ENCODE measurements at regions not wholly inside any gene's neighbourhood (a gene's known extent, or its start where the extent isn't known, plus 50 kb on each side); places are given as distances from the start of the nearest gene placed in this dataset.
A peak's percentile ranks its signal among the peaks of the same experiment; 100 is the strongest.

- Histone ChIP-seq H3K9ac (ENCODE audit: low read length) (no peak overlapping the region), H3K4me3 (ENCODE audit: low read length) (no peak overlapping the region), H3K4me1 (ENCODE audit: control insufficient read depth, insufficient read depth, low read length) (peaks cover 17% of the 10 kb centered on the region), H3K27me3 (replicated peaks; ENCODE audit: control insufficient read depth, insufficient read depth, low read length) (no peaks in the 10 kb centered on the region), H3K36me3 (ENCODE audit: control insufficient read depth, insufficient read depth, low read length, severe bottlenecking) (no peaks in the 10 kb centered on the region), H3K9me3 (ENCODE audit: control insufficient read depth, low read length) (no peaks in the 10 kb centered on the region)
- DNase-seq (ENCODE audit: low read depth), result no peak
These were observed 158.1 kb downstream of the COPRS start for GRCh38 chr17:31700973-31701372.

- H3K4me3 ChIP-seq (ENCODE audit: low read length), result no peak overlapping the region
These were observed 159.2 kb downstream of the COPRS start for GRCh38 chr17:31699886-31700285.

DNA sequence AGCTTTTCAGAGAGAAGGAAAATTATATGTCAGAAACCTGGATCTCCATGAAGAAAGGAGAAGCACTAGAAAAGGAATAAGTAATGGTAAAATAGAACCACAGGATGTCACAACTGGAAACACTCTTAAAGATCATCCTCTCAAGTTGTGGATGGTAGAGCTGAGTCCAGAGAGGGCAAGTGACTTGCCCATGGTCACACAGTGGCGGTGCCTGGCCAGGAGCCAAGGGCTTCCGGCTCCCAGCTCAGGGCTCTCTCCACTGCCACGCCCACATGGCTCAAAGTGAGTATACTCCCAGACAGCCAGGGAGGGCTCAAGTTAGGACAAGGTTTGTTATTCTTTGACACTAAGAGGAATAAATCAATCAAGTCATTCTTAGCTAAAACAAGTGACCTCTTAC is 159.8 kb downstream of the COPRS start:
- Histone ChIP-seq H3K36me3 (ENCODE audit: control insufficient read depth, insufficient read depth, low read length, severe bottlenecking) (no peaks in the 10 kb centered on the region), H3K4me3 (ENCODE audit: low read length) (no peak overlapping the region), H3K27me3 (replicated peaks; ENCODE audit: control insufficient read depth, insufficient read depth, low read length) (no peaks in the 10 kb centered on the region), H3K4me1 (ENCODE audit: control insufficient read depth, insufficient read depth, low read length) (peaks cover 34% of the 10 kb centered on the region), H3K9me3 (ENCODE audit: control insufficient read depth, low read length) (no peaks in the 10 kb centered on the region), H3K9ac (ENCODE audit: low read length) (no peak overlapping the region)
- no peak for DNase-seq (ENCODE audit: low read depth)

More at GRCh38 chr17:31699886-31700285, 159.2 kb downstream of the COPRS start:
- H3K36me3 ChIP-seq (ENCODE audit: control insufficient read depth, insufficient read depth, low read length, severe bottlenecking), result no peaks in the 10 kb centered on the region
- no peaks in the 10 kb centered on the region for H3K9me3 ChIP-seq (ENCODE audit: control insufficient read depth, low read length)
- no peaks in the 10 kb centered on the region for H3K27me3 ChIP-seq (replicated peaks; ENCODE audit: control insufficient read depth, insufficient read depth, low read length)
- no peak overlapping the region for H3K9ac ChIP-seq (ENCODE audit: low read length)
- H3K4me1 ChIP-seq (ENCODE audit: control insufficient read depth, insufficient read depth, low read length), result peaks cover 28% of the 10 kb centered on the region
- no peak for DNase-seq (ENCODE audit: low read depth)

GRCh38 chr17:31698751-31699150 is 160.3 kb downstream of the COPRS start:
- Histone ChIP-seq H3K9me3 (ENCODE audit: control insufficient read depth, low read length) (no peaks in the 10 kb centered on the region), H3K4me3 (ENCODE audit: low read length) (no peak overlapping the region), H3K4me1 (ENCODE audit: control insufficient read depth, insufficient read depth, low read length) (peaks cover 39% of the 10 kb centered on the region), H3K9ac (ENCODE audit: low read length) (no peak overlapping the region), H3K36me3 (ENCODE audit: control insufficient read depth, insufficient read depth, low read length, severe bottlenecking) (no peaks in the 10 kb centered on the region), H3K27me3 (replicated peaks; ENCODE audit: control insufficient read depth, insufficient read depth, low read length) (no peaks in the 10 kb centered on the region)
- no peak for DNase-seq (ENCODE audit: low read depth)

GRCh38 chr17:31697838-31698237 is 161.2 kb downstream of the COPRS start:
- DNase-seq (ENCODE audit: low read depth), result no peak
- Histone ChIP-seq H3K9ac (ENCODE audit: low read length) (no peak overlapping the region), H3K4me1 (ENCODE audit: control insufficient read depth, insufficient read depth, low read length) (peaks cover 49% of the 10 kb centered on the region), H3K36me3 (ENCODE audit: control insufficient read depth, insufficient read depth, low read length, severe bottlenecking) (no peaks in the 10 kb centered on the region), H3K9me3 (ENCODE audit: control insufficient read depth, low read length) (no peaks in the 10 kb centered on the region), H3K4me3 (ENCODE audit: low read length) (no peak overlapping the region), H3K27me3 (replicated peaks; ENCODE audit: control insufficient read depth, insufficient read depth, low read length) (no peaks in the 10 kb centered on the region)

- DNase-seq (ENCODE audit: low read depth), result no peak
- Histone ChIP-seq H3K27me3 (replicated peaks; ENCODE audit: control insufficient read depth, insufficient read depth, low read length) (no peaks in the 10 kb centered on the region), H3K9ac (ENCODE audit: low read length) (peak overlapping the region; percentile 52), H3K9me3 (ENCODE audit: control insufficient read depth, low read length) (no peaks in the 10 kb centered on the region), H3K4me3 (ENCODE audit: low read length) (peak overlapping the region; percentile 24), H3K4me1 (ENCODE audit: control insufficient read depth, insufficient read depth, low read length) (peaks cover 59% of the 10 kb centered on the region), H3K36me3 (ENCODE audit: control insufficient read depth, insufficient read depth, low read length, severe bottlenecking) (no peaks in the 10 kb centered on the region)
These were observed 162.2 kb downstream of the COPRS start for GRCh38 chr17:31696703-31697325.

- peak; percentile 98 for DNase-seq (ENCODE audit: low read depth)
- Histone ChIP-seq H3K4me3 (ENCODE audit: low read length) (peak overlapping the region; percentile 51), H3K4me1 (ENCODE audit: control insufficient read depth, insufficient read depth, low read length) (peaks cover 63% of the 10 kb centered on the region), H3K27me3 (replicated peaks; ENCODE audit: control insufficient read depth, insufficient read depth, low read length) (no peaks in the 10 kb centered on the region), H3K9ac (ENCODE audit: low read length) (peak overlapping the region; percentile 83), H3K9me3 (ENCODE audit: control insufficient read depth, low read length) (no peaks in the 10 kb centered on the region), H3K36me3 (ENCODE audit: control insufficient read depth, insufficient read depth, low read length, severe bottlenecking) (no peaks in the 10 kb centered on the region)
These were observed 162.9 kb downstream of the COPRS start for GRCh38 chr17:31696184-31696602.

DNA sequence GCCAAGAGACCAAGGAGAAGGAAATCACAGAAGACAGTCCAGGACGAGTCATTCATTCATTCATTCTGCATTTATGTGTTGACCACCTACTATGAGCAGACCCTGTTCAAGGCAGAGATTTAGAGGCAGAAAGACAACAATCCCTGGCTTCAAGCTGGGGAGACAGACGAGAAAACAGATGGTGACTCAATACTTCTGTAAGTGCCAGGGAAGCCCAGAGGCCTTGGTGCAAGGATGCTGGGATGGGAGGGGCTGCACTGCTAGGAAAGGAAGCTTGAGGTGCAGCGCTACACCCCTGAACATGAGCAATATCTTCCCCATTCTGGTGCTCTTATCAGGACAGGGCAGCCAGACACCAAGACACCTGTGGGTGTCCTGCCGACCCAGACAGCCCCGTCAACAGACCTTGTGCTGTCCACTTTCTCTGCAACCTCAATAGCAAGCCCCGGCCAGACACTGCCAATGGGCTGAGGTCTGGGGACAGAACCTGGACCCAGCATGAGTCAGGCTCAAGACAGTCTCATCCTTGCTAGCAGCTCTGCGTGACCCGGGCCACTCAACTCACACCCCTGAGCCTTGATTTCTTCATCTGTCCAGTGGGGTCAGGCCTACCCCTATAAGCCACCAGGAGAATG is 163.5 kb downstream of the COPRS start:
- H3K4me1 ChIP-seq (ENCODE audit: control insufficient read depth, insufficient read depth, low read length), result peaks cover 63% of the 10 kb centered on the region
- peak; percentile 73 for DNase-seq (ENCODE audit: low read depth)
- H3K9me3 ChIP-seq (ENCODE audit: control insufficient read depth, low read length), result no peaks in the 10 kb centered on the region
- no peaks in the 10 kb centered on the region for H3K27me3 ChIP-seq (replicated peaks; ENCODE audit: control insufficient read depth, insufficient read depth, low read length)
- no peaks in the 10 kb centered on the region for H3K36me3 ChIP-seq (ENCODE audit: control insufficient read depth, insufficient read depth, low read length, severe bottlenecking)
- peak overlapping the region; percentile 51 for H3K4me3 ChIP-seq (ENCODE audit: low read length)
- H3K9ac ChIP-seq (ENCODE audit: low read length), result peak overlapping the region; percentile 83

DNA sequence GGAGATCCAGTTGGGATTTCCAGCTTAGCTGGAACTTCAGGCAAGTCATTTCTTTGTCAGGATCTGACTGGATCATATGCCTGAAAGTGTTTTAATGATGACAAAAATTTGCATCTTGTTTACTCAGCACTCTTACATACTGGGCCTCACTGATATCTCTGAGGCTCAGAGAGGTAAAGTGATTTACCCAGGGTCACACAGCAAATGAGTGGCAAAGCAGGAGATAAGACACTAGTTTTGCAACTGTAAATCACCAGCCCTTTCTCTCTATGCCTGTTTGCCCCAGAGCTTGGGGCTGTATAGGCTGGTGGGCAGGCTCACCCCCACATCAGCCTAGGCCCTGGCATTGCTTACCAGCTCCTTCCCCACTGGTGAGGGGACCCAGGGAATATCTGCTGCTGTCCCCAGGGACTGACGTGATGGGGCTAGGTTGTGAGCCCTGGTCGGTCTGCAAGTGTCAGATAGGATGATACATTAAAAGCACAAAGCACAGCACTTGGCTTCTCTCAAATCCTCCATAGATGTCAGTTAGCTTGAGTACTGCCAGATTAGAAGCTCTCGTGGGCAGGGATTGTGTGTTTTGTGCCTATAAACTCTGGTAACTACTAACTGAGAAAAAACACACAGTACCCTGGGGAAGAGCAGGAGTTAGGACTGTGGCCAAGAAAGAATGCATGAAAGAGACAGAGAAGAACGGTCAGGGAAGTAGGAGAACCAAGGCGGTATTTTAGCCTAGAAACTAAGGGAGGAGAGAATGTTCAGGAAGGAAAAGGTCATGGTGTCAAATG is 165.4 kb downstream of the COPRS start:
- Histone ChIP-seq H3K27me3 (replicated peaks; ENCODE audit: control insufficient read depth, insufficient read depth, low read length) (no peaks in the 10 kb centered on the region), H3K4me3 (ENCODE audit: low read length) (no peak overlapping the region), H3K4me1 (ENCODE audit: control insufficient read depth, insufficient read depth, low read length) (peaks cover 63% of the 10 kb centered on the region), H3K9ac (ENCODE audit: low read length) (peak overlapping the region; percentile 83), H3K36me3 (ENCODE audit: control insufficient read depth, insufficient read depth, low read length, severe bottlenecking) (no peaks in the 10 kb centered on the region), H3K9me3 (ENCODE audit: control insufficient read depth, low read length) (no peaks in the 10 kb centered on the region)
- peak; percentile 20 for DNase-seq (ENCODE audit: low read depth)

DNA sequence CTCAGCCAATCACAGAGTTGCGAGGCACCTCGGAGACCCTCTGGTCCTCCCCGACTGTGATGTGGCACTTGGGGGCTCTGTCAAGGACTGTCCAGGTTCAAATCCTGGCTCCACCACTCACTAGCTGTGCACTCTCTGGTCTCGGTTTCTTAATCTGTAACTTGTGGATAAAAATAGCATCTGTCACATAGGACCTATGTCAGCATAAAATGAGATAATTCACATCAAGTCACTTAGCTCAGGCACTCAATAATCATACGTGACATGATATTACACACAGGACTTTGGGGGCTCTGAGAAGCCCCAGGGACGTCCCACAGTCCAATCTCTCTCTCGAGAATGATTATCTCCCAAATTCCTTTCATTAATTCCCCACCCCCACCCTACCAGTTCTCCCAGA is 166.4 kb downstream of the COPRS start:
- Histone ChIP-seq H3K4me3 (ENCODE audit: low read length) (peak overlapping the region; percentile 9), H3K4me1 (ENCODE audit: control insufficient read depth, insufficient read depth, low read length) (peaks cover 60% of the 10 kb centered on the region), H3K9me3 (ENCODE audit: control insufficient read depth, low read length) (no peaks in the 10 kb centered on the region), H3K27me3 (replicated peaks; ENCODE audit: control insufficient read depth, insufficient read depth, low read length) (no peaks in the 10 kb centered on the region), H3K9ac (ENCODE audit: low read length) (peak overlapping the region; percentile 6), H3K36me3 (ENCODE audit: control insufficient read depth, insufficient read depth, low read length, severe bottlenecking) (no peaks in the 10 kb centered on the region)
- no peak for DNase-seq (ENCODE audit: low read depth)

DNA sequence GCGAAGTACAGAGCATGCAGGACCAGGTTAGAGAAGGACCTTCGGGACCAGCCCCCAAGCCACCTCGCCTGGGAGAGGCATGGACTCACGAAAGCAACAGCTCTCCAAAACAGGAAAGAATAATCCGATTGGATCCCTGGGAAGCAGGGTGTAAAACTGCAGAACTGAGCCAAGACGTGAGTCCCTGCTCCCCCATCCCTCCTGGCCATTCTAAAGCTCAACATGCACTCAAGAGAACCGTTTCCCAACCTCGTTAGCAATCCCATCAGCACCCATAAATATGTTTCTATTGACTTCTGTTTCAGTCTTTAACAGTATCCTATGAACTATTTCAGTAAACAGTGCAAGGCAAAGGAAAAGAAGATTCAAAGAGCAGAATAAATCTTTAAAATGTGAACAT is 167.0 kb downstream of the COPRS start:
- peaks cover 54% of the 10 kb centered on the region for H3K4me1 ChIP-seq (ENCODE audit: control insufficient read depth, insufficient read depth, low read length)
- DNase-seq (ENCODE audit: low read depth), result no peak
- H3K36me3 ChIP-seq (ENCODE audit: control insufficient read depth, insufficient read depth, low read length, severe bottlenecking), result no peaks in the 10 kb centered on the region
- no peaks in the 10 kb centered on the region for H3K9me3 ChIP-seq (ENCODE audit: control insufficient read depth, low read length)
- H3K27me3 ChIP-seq (replicated peaks; ENCODE audit: control insufficient read depth, insufficient read depth, low read length), result no peaks in the 10 kb centered on the region
- peak overlapping the region; percentile 9 for H3K4me3 ChIP-seq (ENCODE audit: low read length)
- H3K9ac ChIP-seq (ENCODE audit: low read length), result peak overlapping the region; percentile 6

Measured in adipocyte (in vitro differentiated cells).